KMS-11 (cell line): ENCODE measurements at regions not wholly inside any gene's neighbourhood (a gene's known extent, or its start where the extent isn't known, plus 50 kb on each side); places are given as distances from the start of the nearest gene placed in this dataset.

Source experiments
- H2AFZ ChIP-seq: fragments of 200-600 bp; sonication (generic); 2 replicates; pipeline ENCODE4 v1.6.1; 2016; ENCODE audit warnings: antibody characterized with exemption, mixed run types, low read depth
- H3K27ac ChIP-seq: fragments of 200-600 bp; sonication (generic); 2 replicates; pipeline ENCODE4 v1.6.1; 2016; ENCODE audit warnings: mild to moderate bottlenecking, mixed run types
- H3K27me3 ChIP-seq: fragments of 200-600 bp; sonication (generic); 2 replicates; pipeline ENCODE4 v1.6.1; 2017; ENCODE audit warnings: mild to moderate bottlenecking, low read depth, mixed run types, moderate library complexity; ENCODE audit not compliant: insufficient read depth
- H3K36me3 ChIP-seq: fragments of 200-600 bp; sonication (generic); 2 replicates; pipeline ENCODE4 v1.6.1; 2017; ENCODE audit warnings: mild to moderate bottlenecking, mixed run types; ENCODE audit not compliant: insufficient read depth
- H3K4me1 ChIP-seq: fragments of 200-600 bp; sonication (generic); 2 replicates; pipeline ENCODE4 v1.6.1; 2016; ENCODE audit warnings: mild to moderate bottlenecking, low read depth, mixed run types; ENCODE audit not compliant: poor library complexity, severe bottlenecking
- H3K4me2 ChIP-seq: fragments of 200-600 bp; sonication (generic); 2 replicates; pipeline ENCODE4 v1.7.0; 2016; ENCODE audit warnings: mild to moderate bottlenecking, mixed run types
- H3K4me3 ChIP-seq: fragments of 200-600 bp; sonication (generic); IDR thresholded peaks from 2 replicates; pipeline ENCODE4 v1.6.1; 2017; ENCODE audit warnings: low read depth, low read length, mixed read lengths; ENCODE audit not compliant: insufficient read depth
- H3K79me2 ChIP-seq: fragments of 200-600 bp; sonication (generic); 2 replicates; pipeline ENCODE4 v1.6.1; 2016; ENCODE audit warnings: low read depth, mixed run types; ENCODE audit not compliant: insufficient read depth
- H3K9ac ChIP-seq: fragments of 200-600 bp; sonication (generic); 2 replicates; pipeline ENCODE4 v1.6.1; 2016; ENCODE audit warnings: mild to moderate bottlenecking, mixed run types
- H4K20me1 ChIP-seq: fragments of 200-600 bp; sonication (generic); 2 replicates; pipeline ENCODE4 v1.6.1; 2016; ENCODE audit warnings: mild to moderate bottlenecking, mixed run types; ENCODE audit not compliant: insufficient read depth
- CTCF ChIP-seq: fragments of 200-600 bp; sonication (generic); conservative IDR thresholded peaks from 2 replicates; pipeline ENCODE4 v1.6.1; 2017; ENCODE audit warnings: low read depth, mild to moderate bottlenecking, antibody characterized with exemption, low read length, moderate library complexity, mixed read lengths

- no peak for TF ChIP-seq CTCF
- Histone ChIP-seq H3K4me2 (no peak overlapping the region), H3K27ac (no peak overlapping the region), H3K79me2 (no peaks in the 10 kb centered on the region), H3K27me3 (no peaks in the 10 kb centered on the region), H3K4me3 (no peak overlapping the region), H3K9ac (no peak overlapping the region), H4K20me1 (no peaks in the 10 kb centered on the region), H3K36me3 (no peaks in the 10 kb centered on the region), H2AFZ (no peak overlapping the region), H3K4me1 (no peaks in the 10 kb centered on the region)
These were observed 556.9 kb upstream of the SLIT2 start for GRCh38 chr4:19694812-19695211.

- Histone ChIP-seq H3K27me3 (no peaks in the 10 kb centered on the region), H3K9ac (no peak overlapping the region), H3K4me1 (no peaks in the 10 kb centered on the region), H3K4me2 (no peak overlapping the region), H4K20me1 (no peaks in the 10 kb centered on the region), H3K4me3 (no peak overlapping the region), H2AFZ (no peak overlapping the region), H3K79me2 (no peaks in the 10 kb centered on the region), H3K36me3 (no peaks in the 10 kb centered on the region), H3K27ac (no peak overlapping the region)
- TF ChIP-seq CTCF: no peak
These were observed 557.7 kb upstream of the SLIT2 start for GRCh38 chr4:19693936-19694570.

GRCh38 chr4:19689511-19689910 lies 562.2 kb upstream of the SLIT2 start:
- Histone ChIP-seq H3K27ac (no peak overlapping the region), H3K4me2 (no peak overlapping the region), H3K4me3 (no peak overlapping the region), H3K9ac (no peak overlapping the region), H3K36me3 (no peaks in the 10 kb centered on the region), H3K27me3 (no peaks in the 10 kb centered on the region), H3K79me2 (no peaks in the 10 kb centered on the region), H3K4me1 (no peaks in the 10 kb centered on the region), H4K20me1 (no peaks in the 10 kb centered on the region), H2AFZ (no peak overlapping the region)
- TF ChIP-seq CTCF: no peak

GRCh38 chr4:19686456-19686855 lies 565.2 kb upstream of the SLIT2 start:
- no peak overlapping the region for H3K4me3 ChIP-seq
- H3K79me2 ChIP-seq: no peaks in the 10 kb centered on the region
- no peaks in the 10 kb centered on the region for H4K20me1 ChIP-seq
- no peak overlapping the region for H3K27ac ChIP-seq
- no peaks in the 10 kb centered on the region for H3K4me1 ChIP-seq
- TF ChIP-seq CTCF: no peak
- no peak overlapping the region for H3K9ac ChIP-seq
- H3K4me2 ChIP-seq: no peak overlapping the region
- no peaks in the 10 kb centered on the region for H3K27me3 ChIP-seq
- no peak overlapping the region for H2AFZ ChIP-seq
- no peaks in the 10 kb centered on the region for H3K36me3 ChIP-seq
